ENCODE measurements at regions not wholly inside any gene's neighbourhood (a gene's known extent, or its start where the extent isn't known, plus 50 kb on each side); places are given as distances from the start of the nearest gene placed in this dataset.

DNA sequence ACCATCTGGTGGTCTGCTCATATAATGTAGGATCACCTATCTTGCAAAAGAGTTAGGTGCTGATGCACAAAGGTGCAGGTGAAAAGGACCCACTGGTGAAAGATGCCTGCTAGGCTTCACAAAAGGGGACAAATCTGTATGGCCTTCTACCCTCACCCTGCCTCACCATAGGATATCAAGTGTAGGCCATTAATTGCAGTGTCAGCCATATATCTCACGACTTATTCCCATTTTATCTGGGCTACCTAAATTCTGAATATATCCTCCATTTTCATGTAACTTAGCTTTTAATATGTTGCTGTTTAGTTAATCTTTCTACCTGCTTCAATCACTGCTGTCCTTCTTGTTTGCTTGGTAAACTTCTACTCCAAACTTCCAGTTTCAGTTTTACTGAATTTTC lies 84.2 kb upstream of the DPH5 start:
- no peaks in the 10 kb centered on the region for H3K36me3 ChIP-seq (ENCODE audit: insufficient read depth)
- H3K79me2 ChIP-seq (replicated peaks; ENCODE audit: insufficient read depth): no peaks in the 10 kb centered on the region
- H3K9me2 ChIP-seq (ENCODE audit: insufficient read depth): no peaks in the 10 kb centered on the region
- TF ChIP-seq REST (IDR thresholded peaks at IDR 0.05; ENCODE audit: unreplicated experiment) (no peak), ZNF114 (CRISPR knock-in tag; IDR thresholded peaks at IDR 0.05) (no peak), POLR2AphosphoS5 (IDR thresholded peaks at IDR 0.05; ENCODE audit: low read depth) (no peak), JUNB (IDR thresholded peaks at IDR 0.05; ENCODE audit: unreplicated experiment) (no peak), STAT1 (IDR thresholded peaks at IDR 0.05; ENCODE audit: unreplicated experiment) (no peak)
- TF ChIP-seq, protein P1, sequence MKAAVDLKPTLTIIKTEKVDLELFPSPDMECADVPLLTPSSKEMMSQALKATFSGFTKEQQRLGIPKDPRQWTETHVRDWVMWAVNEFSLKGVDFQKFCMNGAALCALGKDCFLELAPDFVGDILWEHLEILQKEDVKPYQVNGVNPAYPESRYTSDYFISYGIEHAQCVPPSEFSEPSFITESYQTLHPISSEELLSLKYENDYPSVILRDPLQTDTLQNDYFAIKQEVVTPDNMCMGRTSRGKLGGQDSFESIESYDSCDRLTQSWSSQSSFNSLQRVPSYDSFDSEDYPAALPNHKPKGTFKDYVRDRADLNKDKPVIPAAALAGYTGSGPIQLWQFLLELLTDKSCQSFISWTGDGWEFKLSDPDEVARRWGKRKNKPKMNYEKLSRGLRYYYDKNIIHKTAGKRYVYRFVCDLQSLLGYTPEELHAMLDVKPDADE (IDR thresholded peaks at IDR 0.05): no peak
- Mint-ChIP-seq H3K4me1 (no peaks in the 10 kb centered on the region), H3K27ac (no peak overlapping the region), H3K4me3 (no peak overlapping the region), H3K27me3 (ENCODE audit: insufficient read depth, low read depth, poor library complexity) (no peaks in the 10 kb centered on the region), H3K9me3 (no peaks in the 10 kb centered on the region), H3K36me3 (ENCODE audit: low read depth) (no peaks in the 10 kb centered on the region)
- H3K27me3 ChIP-seq (ENCODE audit: insufficient read depth): no peaks in the 10 kb centered on the region
- H3K4me3 ChIP-seq: no peak overlapping the region
- no peak for DNase-seq (ENCODE audit: low spot score)
- H3K27ac ChIP-seq (ENCODE audit: low read depth): no peak overlapping the region
- no peaks in the 10 kb centered on the region for H4K20me1 ChIP-seq (replicated peaks; ENCODE audit: insufficient read depth)
- H3F3A ChIP-seq (replicated peaks; ENCODE audit: low read depth): no peaks in the 10 kb centered on the region
- H3K4me1 ChIP-seq (ENCODE audit: insufficient read depth): no peaks in the 10 kb centered on the region
- no peak overlapping the region for H3K4me2 ChIP-seq
- ATAC-seq: no peak
- no peak overlapping the region for H2AFZ ChIP-seq

GRCh38 chr1:101108111-101108500 lies 82.5 kb upstream of the DPH5 start:
- Histone ChIP-seq H3F3A (replicated peaks; ENCODE audit: low read depth) (no peaks in the 10 kb centered on the region), H3K9me2 (ENCODE audit: insufficient read depth) (no peaks in the 10 kb centered on the region), H3K27me3 (ENCODE audit: insufficient read depth) (no peaks in the 10 kb centered on the region), H3K4me2 (no peak overlapping the region), H3K4me1 (ENCODE audit: insufficient read depth) (no peaks in the 10 kb centered on the region), H3K36me3 (ENCODE audit: insufficient read depth) (no peaks in the 10 kb centered on the region), H3K4me3 (no peak overlapping the region), H3K79me2 (replicated peaks; ENCODE audit: insufficient read depth) (no peaks in the 10 kb centered on the region), H4K20me1 (replicated peaks; ENCODE audit: insufficient read depth) (no peaks in the 10 kb centered on the region), H2AFZ (no peak overlapping the region), H3K27ac (ENCODE audit: low read depth) (no peak overlapping the region)
- no peak for DNase-seq (ENCODE audit: low spot score)
- Mint-ChIP-seq H3K27ac (no peak overlapping the region), H3K36me3 (ENCODE audit: low read depth) (no peaks in the 10 kb centered on the region), H3K4me1 (no peaks in the 10 kb centered on the region), H3K9me3 (no peaks in the 10 kb centered on the region), H3K27me3 (ENCODE audit: insufficient read depth, low read depth, poor library complexity) (no peaks in the 10 kb centered on the region), H3K4me3 (no peak overlapping the region)
- no peak for ATAC-seq
- TF ChIP-seq ZNF331 (CRISPR knock-in tag; IDR thresholded peaks at IDR 0.05; ENCODE audit: low read depth) (no peak), ZNF462 (CRISPR knock-in tag; IDR thresholded peaks at IDR 0.05) (no peak), EZH2 (IDR thresholded peaks at IDR 0.05; ENCODE audit: low read depth, unreplicated experiment) (no peak), JUNB (IDR thresholded peaks at IDR 0.05; ENCODE audit: unreplicated experiment) (no peak), STAT1 (IDR thresholded peaks at IDR 0.05; ENCODE audit: unreplicated experiment) (no peak), EZH2phosphoT487 (IDR thresholded peaks at IDR 0.05; ENCODE audit: unreplicated experiment) (no peak)

All from GM23338 (cell line).